HG03460 (cell line): ENCODE measurements at regions not wholly inside any gene's neighbourhood (a gene's known extent, or its start where the extent isn't known, plus 50 kb on each side); places are given as distances from the start of the nearest gene placed in this dataset.

Source experiments
- ATAC-seq: cut with Tn5 transposase; IDR thresholded peaks from one replicate; pipeline ENCODE4 v1.9.1; 2021; ENCODE audit not compliant: unreplicated experiment

DNA sequence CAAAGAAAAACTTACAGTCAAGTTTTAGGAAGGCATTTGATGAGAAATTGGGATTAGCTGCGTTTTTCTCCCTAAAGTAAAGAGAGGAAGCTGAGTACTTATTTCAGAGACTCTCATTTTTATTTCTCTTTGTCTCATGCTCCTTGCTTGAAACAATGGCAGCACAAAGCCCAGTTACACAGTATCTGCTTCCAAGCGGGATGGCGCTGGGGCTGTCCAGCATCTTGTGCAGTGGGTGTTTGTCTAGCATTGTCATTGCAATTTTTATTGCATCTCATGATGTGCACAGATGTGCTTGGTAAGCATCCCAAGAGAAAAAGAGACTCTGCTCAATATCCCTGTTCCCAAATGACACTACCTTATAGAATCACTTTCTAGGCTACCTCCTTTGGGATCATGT, 102.8 kb upstream of the ZNF521 start:
- no peak for ATAC-seq

DNA sequence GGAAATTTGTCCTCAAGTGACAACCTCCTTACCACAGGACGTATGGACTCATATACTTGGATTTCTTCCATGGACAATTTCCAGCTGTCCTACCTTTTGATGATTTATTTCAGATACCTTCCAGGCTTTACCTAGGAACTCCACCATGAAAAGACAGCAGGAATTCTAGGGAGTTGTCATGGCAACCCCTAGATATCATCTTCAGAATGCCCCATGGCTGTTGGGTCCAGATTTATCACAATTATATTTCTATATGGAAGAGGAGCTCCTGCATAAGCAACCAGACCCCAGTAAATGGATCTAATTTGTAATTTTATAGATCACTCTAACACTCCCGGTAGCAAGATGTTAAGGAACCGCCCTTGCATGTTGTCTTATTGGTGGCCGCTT, 102.3 kb upstream of the ZNF521 start:
- no peak for ATAC-seq

DNA sequence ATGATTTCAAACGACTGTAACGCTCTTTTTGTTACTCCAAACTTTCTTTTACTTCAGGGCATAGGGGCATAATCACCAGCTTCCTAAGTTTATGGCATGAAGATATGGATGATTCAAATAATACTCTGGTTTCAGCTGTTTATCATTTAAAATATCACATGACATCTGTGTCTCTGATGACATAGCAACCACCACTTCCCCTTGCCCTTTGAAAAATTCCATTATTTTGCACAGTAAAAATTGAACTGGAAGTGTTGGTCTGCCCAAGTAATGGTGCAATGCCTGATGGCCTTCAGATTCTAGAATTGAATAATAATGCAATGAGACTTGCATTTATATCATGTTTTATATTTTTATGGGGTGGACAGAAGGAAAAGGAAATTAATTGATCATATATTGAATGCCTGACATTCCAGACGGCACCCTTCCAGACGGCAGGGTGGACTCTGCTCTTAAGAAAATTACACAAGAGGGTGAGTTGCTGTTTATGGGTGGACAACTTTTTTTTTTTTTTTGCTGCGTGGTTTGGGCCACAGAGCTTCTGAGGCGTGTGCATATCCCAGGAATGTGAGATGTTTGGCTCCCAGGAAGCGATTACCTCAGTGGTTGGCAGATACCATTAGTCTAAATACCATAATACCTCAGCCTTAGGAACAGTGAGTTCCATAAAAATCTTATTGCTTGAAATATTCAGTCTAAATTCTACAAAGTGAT, 101.7 kb upstream of the ZNF521 start:
- ATAC-seq = no peak

DNA sequence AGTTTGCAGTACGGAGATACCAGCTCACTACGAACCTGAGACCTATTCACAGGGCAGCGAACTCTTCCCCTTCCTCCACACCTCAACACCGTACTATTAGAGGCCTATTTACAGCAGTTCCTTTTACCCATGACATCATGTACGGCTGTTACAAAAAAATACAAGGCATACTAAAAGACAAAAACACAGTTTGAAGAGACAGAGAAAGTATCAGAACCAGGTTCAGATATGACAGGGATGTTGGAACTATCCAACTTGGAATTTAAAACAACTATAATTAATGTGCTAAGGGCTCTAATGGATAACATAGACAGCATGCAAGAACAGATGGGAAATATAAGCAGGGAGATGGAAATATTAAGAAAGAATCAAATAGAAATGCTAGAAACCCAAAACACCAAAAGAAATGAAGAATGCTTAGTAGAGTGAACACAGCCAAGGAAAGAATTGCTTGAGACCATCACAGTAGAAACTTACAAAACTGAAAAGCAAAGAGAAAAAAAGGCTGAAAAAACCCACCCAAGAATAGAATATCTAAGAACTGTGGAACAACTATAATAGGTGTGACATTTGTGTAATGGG, 99.2 kb upstream of the ZNF521 start:
- ATAC-seq = no peak

DNA sequence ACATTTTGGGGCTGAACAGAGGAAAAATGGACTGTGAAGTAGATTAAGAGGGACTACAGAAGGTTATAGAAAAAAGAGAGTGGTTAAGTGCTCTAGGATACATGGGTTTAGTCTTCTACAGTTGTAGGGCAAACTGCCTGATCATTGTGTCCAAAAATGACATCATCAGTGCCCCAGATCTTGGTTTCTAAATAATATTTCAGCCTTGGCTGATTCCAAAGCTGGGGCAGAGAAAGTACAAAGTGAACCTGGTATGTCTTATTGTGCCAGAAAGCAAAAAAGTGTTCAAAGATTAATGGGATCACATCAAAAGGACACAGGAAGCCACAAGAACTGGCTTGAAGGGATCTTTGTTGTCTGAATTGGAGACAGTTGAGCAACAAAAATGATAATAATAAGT, 97.1 kb upstream of the ZNF521 start:
- no peak for ATAC-seq

DNA sequence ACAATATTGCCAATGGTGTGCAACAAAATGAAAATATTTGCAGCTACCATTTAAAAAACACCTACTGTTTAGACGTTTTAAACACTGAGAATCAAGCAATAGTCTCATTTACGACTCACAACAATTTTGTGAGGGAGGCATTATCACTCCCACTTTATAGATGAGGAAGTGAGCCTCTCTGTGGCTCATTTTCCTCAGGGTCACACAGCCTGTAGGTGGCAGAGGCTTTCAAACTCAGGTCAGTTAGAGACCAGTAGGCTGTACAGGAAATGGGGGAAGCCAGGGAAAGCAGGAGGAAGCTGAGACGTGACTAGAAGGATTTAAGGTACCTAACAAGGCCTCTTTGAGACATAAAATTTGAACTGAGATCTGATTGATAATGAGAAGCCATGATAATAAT, 95.0 kb upstream of the ZNF521 start:
- no peak for ATAC-seq

DNA sequence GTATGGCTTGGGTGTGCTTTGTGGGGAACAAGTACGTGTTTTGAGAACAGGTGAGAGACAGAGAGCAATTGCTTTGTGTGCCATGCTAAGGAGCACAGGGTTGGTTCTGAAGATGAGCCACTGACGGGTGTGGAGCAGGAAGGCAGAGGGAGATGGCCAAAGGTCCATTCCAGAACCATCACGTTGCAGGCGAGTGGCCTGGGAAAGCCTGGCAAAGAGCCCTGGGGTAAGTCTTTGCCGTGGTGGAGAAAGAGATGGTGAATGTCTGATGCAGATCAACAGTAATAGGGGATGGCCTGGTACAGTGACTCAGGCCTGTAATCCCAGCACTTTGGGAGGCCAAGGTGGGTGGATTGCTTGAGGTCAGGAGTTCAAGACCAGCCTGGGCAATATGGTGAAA, 93.5 kb upstream of the ZNF521 start:
- no peak for ATAC-seq

DNA sequence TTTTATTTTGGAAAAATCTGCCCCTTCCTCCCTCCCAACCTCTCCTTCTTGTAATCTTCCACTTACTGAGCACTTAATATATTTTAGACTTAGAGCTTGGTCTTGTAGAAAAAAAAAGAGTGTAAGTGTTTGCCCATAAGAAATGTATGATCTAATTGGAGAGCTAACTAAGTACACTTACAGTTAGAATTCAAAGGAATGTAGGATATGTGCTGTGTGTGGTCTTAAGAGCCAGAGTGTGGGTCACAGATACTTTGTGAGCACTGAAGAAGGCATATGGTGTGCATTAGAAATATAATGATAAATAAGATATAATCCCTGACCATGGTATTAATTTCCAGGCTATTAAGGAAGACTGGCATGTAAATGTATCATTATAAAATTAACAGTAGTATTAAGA, 91.8 kb upstream of the ZNF521 start:
- no peak for ATAC-seq

DNA sequence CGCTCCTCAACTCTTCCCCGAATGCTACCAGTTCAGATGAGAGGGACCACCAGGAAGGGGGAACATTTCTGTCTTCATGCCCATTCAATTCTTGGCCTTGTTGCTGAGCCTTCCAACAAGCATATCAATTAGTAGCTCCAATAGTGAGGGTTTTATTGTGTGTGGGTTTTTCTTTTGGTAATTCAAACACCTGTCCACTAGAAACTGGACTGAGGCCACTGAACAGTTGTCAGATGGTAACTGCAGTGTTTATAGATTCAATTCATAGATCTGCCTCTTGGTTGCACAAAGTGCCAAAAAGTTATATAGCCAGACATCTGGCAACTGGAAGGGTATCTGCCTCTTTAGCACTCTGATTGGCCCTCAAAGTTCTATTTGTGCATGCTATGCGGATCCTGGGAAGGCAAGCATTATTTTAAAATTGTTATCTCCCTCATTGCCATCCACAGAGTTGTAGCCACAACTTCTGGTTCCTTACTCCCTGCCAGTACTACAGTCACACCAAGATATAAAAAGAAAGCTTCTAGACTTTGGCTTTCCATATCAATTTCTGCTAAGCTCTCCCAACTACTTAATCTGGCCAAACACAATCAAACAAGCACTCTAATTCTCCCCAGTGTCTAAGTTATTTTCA, 83.3 kb upstream of the ZNF521 start:
- ATAC-seq = no peak

DNA sequence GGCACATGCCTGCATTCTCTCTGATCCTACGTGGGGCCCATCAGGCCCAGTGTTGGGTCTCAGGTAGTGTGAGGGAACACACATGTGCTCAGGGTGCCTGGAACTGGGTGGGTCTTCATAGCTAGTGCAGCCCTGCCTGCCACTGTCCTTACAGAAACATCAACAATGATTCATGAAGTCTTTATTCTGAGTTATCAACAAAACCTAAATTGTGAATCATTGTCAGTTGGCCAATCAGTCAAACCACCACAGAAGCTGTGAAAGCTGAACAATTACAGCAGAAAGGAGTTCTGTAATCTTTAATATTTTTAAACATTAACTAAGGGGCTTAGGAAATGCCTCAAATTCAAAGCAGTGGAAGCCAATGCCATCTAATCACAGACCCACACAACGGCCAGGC, 82.8 kb upstream of the ZNF521 start:
- no peak for ATAC-seq

DNA sequence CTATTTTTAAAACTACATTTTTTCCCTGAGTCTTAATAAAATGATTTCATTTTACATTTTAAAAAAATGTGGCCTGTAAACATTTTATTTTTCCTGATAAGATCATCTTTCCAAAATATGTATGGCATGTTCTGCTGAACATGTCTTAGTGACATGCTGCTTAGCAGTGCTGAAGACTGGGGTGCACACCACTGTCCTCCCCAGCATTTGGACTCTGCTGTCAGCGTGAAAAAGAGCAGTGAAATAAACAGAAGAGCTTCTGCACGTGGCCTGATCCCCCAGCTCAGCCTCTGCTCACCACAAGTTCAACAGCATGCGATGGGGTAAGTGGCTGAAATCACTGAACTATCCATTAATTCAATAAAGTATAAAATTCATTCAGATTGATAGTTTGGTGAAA, 81.6 kb upstream of the ZNF521 start:
- ATAC-seq = no peak

DNA sequence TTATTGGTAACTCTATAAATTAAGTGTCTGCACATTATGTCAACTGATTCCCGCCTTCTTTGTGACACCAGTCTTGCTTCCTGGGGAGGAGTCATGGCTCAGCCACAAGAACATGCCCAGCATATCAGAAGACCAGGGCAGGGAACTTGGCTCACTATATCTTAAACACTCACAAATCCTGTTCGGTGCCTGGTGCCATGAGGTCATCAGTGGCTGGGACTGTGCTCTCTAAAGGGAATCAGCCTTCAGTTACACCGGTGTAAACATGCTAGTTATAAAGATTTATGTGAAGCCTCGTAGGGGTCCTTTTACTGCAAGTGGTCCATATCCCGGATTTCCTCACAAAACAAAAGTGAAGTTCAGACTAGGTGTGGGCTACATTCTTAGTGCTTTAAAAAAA, 73.1 kb upstream of the ZNF521 start:
- no peak for ATAC-seq

DNA sequence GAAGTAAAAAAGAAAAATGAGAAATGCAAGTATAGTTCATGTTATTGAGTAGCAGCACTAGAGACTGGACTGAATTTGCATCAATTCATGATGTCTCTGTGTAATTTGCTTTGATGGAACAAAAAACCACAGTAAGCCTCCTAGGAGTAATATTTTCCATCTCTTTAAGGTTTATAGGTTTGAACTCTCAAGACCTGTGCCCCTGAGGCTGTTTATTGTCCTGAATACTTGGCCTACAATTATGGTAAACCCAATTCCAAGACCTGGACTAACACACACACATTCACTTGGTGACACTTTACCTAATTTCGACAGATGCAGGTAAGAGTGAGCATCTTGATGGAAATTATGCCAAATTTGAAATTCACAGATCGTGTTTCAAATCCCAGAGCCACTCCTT, 71.8 kb upstream of the ZNF521 start:
- ATAC-seq = no peak

DNA sequence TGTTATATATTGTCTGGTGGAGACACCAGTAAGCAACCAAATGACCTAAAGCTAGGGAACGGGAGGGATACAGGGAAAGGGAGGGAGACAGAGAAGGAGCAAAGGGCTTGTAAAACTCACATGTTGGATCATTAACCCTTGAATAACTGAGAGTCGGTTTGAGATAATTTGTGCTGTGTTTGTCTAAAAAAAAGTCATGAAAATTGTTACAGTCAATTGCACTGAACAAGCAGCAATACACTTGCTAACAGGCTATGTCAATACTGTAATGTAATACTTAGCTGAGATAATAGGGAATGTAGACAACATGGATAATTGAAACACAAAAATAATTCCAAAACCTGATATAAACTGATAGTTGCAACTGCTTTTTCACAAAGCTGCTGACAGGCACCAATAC, 71.3 kb upstream of the ZNF521 start:
- no peak for ATAC-seq

DNA sequence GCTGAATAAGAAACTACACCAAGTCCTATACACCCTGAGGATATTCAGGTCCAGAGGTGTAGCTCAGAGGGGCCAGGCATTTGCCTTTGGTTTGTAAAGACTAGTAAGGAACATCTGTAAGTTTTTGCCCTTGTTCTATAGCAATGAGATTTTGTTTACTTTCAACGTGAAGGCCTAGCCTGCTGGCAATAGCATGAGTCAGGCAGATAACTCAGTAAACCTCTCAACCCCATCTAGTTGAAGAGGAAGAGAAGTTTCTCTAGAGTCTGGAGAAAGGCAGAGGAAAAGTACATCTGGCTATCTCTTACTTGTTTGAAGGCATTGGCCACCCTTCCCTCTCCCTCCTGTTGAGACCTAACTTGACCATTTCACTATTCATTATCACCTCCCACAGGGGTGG, 70.3 kb upstream of the ZNF521 start:
- no peak for ATAC-seq

DNA sequence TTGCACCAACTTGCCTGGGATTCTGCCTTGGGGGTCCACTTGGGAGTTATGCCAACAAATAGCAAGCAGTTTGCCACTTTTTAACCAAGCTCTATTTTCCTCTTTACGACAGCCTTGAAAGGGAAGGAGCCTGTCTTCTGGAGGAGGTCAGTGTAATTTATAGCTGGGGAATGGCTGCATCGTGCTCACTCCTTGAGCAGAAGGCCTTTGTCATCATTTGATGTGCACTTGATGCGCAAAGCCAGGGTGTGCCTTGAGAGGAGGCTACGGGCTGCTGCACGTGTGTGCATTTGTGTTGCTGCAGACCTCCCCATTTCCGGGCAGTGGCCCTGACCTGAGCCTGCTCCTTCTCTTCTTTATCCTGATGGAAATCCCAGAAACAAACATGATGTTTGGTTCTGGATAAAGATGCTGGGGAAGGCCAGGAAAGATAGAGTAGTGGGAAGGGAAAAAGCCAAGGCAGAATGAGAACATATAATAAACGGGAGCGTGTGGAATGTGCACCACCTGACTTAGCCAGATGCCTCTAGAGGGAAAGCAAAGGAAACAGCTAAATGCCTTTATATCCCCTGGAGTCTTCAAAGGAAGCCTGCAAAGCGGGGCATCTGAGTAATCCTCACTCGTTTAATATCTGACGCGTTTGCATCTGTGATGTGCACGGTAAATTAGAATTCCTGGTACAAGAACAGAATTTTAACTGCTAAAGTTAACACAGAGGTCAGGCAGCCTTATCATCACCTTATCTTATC, 68.3 kb upstream of the ZNF521 start:
- ATAC-seq = no peak

DNA sequence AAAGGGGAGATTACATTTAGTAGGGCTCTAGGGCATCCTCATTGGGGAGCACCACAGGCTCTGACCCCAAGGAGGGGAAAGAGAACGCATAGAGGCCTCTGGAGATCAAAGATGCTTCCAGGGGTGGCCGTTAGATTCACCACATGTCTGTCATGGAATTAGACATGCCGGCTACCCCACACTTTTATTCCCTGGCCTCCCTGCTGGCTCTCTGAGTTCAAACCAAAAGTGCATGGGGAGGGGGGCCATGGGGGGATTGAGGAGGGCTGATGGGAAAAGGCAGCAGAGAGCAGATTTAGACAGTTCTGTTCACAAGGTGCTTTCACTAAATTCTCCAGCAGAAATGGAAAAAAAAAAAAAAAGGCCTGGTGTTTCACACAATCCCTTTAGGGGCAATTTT, 64.4 kb upstream of the ZNF521 start:
- ATAC-seq = no peak

DNA sequence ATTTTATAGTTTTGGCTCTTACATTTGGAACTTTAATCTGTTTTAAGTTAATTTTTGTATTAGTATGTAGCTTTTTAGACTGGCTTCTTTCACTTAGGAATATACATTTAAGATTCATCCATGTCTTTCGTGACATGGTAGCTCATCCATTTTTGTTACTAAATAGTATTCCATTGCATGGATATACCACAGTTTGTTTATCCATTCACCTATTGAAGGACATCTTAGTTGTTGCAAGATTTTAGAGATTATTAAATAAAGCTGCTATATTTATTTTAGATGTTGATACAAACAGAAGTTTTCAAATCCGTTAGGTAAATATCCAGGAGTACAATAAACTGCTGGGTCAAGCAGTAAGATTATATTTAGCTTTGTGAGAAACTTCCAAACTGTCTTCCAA, 58.0 kb upstream of the ZNF521 start:
- ATAC-seq = no peak

DNA sequence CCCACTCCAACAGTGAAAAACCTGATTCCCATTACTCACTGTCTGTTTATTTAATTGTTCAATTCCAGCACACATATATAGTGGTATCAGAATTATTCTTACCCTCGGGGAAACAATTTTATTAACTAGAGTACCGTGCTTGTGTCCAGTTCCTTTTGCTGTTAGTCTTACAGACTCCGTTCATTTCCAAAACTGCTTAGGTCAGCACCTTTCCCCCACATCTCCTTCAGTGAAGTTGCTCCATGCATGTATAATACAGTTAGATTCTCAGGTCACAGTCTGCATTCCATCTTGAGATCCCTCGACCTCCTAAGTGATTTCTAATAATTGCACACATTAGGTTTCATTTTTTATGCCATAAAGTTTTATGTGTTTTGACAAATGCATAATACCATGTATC, 56.3 kb upstream of the ZNF521 start:
- no peak for ATAC-seq
